Daoy (cell line): ENCODE measurements at regions not wholly inside any gene's neighbourhood (a gene's known extent, or its start where the extent isn't known, plus 50 kb on each side); places are given as distances from the start of the nearest gene placed in this dataset.
A peak's percentile ranks its signal among the peaks of the same experiment; 100 is the strongest.
"Not testable (repeated sequence)": the region's sequence is repeated elsewhere in the genome, so short reads cannot be mapped to it uniquely, and the experiment has no call there.

Source experiments
- DNase-seq: peaks from one replicate; pipeline ENCODE4 v3.0.0-alpha.2; 2015; ENCODE audit warnings: low read depth

GRCh38 chr6:92723390-92723931 is 695.9 kb downstream of the EPHA7 start:
- peak; percentile 23 for DNase-seq

- no peak for DNase-seq
Observed at GRCh38 chr6:92719773-92720172, 699.6 kb downstream of the EPHA7 start.

- DNase-seq, result no peak
Observed at GRCh38 chr6:92716638-92717037, 702.7 kb downstream of the EPHA7 start.

GRCh38 chr6:92715991-92716390 is 703.4 kb downstream of the EPHA7 start:
- DNase-seq, result no peak

- DNase-seq, result no peak
Observed at GRCh38 chr6:92714346-92714745, 705.0 kb downstream of the EPHA7 start.

- DNase-seq, result no peak
Observed at GRCh38 chr6:92710048-92710447, 709.3 kb downstream of the EPHA7 start.

GRCh38 chr6:92708945-92709344 is 710.4 kb downstream of the EPHA7 start:
- no peak for DNase-seq

GRCh38 chr6:92708270-92708669 is 711.1 kb downstream of the EPHA7 start:
- no peak for DNase-seq

- no peak for DNase-seq
Observed at GRCh38 chr6:92706976-92707375, 712.4 kb downstream of the EPHA7 start.

GRCh38 chr6:92701425-92702096 is 717.8 kb downstream of the EPHA7 start:
- no peak for DNase-seq

- DNase-seq, result no peak
Observed at GRCh38 chr6:92700411-92700810, 718.9 kb downstream of the EPHA7 start.

- peak; percentile 29 for DNase-seq
Observed at GRCh38 chr6:92690997-92691599, 728.3 kb downstream of the EPHA7 start.

- DNase-seq, result no peak
Observed at GRCh38 chr6:92688342-92688741, 731.0 kb downstream of the EPHA7 start.

- DNase-seq, result no peak
Observed at GRCh38 chr6:92687278-92687677, 732.1 kb downstream of the EPHA7 start.

- DNase-seq, result no peak
Observed at GRCh38 chr6:92684386-92684785, 735.0 kb downstream of the EPHA7 start.

- DNase-seq, result no peak
Observed at GRCh38 chr6:92683748-92684147, 735.6 kb downstream of the EPHA7 start.

GRCh38 chr6:92682516-92683398 is 736.6 kb downstream of the EPHA7 start:
- DNase-seq, result no peak

GRCh38 chr6:92681401-92681800 is 738.0 kb downstream of the EPHA7 start:
- no peak for DNase-seq

GRCh38 chr6:92671462-92671861 is 747.9 kb downstream of the EPHA7 start:
- DNase-seq, result not testable (repeated sequence)

- no peak for DNase-seq
Observed at GRCh38 chr6:92667843-92668242, 751.5 kb downstream of the EPHA7 start.

- DNase-seq, result no peak
Observed at GRCh38 chr6:92648364-92649086, 770.8 kb downstream of the EPHA7 start.

GRCh38 chr6:92647630-92648029 is 771.7 kb downstream of the EPHA7 start:
- peak; percentile 2 for DNase-seq
